ENCODE measurements at regions not wholly inside any gene's neighbourhood (a gene's known extent, or its start where the extent isn't known, plus 50 kb on each side); places are given as distances from the start of the nearest gene placed in this dataset.

GRCh38 chr1:201612645-201613044, 73.7 kb downstream of the NAV1 start:
- no peak for DNase-seq

- DNase-seq = peak; percentile 41
These were observed 75.5 kb downstream of the NAV1 start for GRCh38 chr1:201614262-201615015.

GRCh38 chr1:201617157-201617556, 78.2 kb downstream of the NAV1 start:
- DNase-seq = no peak

- DNase-seq = no peak
These were observed 79.5 kb downstream of the NAV1 start for GRCh38 chr1:201618389-201618788.

GRCh38 chr1:201618905-201619304, 80.0 kb downstream of the NAV1 start:
- no peak for DNase-seq

- DNase-seq = peak; percentile 32
These were observed 80.6 kb downstream of the NAV1 start for GRCh38 chr1:201619513-201619912.

GRCh38 chr1:201622353-201622752, 83.4 kb downstream of the NAV1 start:
- DNase-seq = no peak

- DNase-seq = no peak
These were observed 83.9 kb downstream of the NAV1 start for GRCh38 chr1:201622824-201623223.

GRCh38 chr1:201624741-201625225, 85.9 kb downstream of the NAV1 start:
- no peak for DNase-seq

- peak; percentile 97 for DNase-seq
These were observed 86.4 kb downstream of the NAV1 start for GRCh38 chr1:201625226-201625761.

- no peak for DNase-seq
These were observed 86.9 kb downstream of the NAV1 start for GRCh38 chr1:201625851-201626251.

GRCh38 chr1:201626629-201627275, 87.8 kb downstream of the NAV1 start:
- DNase-seq = no peak

- DNase-seq = no peak
These were observed 89.6 kb downstream of the NAV1 start for GRCh38 chr1:201628490-201628889.

GRCh38 chr1:201630582-201630981, 91.7 kb downstream of the NAV1 start:
- DNase-seq = peak; percentile 60

- DNase-seq = no peak
These were observed 92.1 kb downstream of the NAV1 start for GRCh38 chr1:201631037-201631436.

GRCh38 chr1:201632364-201632952, 93.5 kb downstream of the NAV1 start:
- DNase-seq = no peak

- DNase-seq = no peak
These were observed 94.4 kb downstream of the NAV1 start for GRCh38 chr1:201633297-201633696.

- no peak for DNase-seq
These were observed 94.9 kb downstream of the NAV1 start for GRCh38 chr1:201633811-201634210.

GRCh38 chr1:201634261-201634660, 95.3 kb downstream of the NAV1 start:
- DNase-seq = no peak

- no peak for DNase-seq
These were observed 97.2 kb downstream of the NAV1 start for GRCh38 chr1:201636097-201636496.

- DNase-seq = peak; percentile 52
These were observed 97.6 kb downstream of the NAV1 start for GRCh38 chr1:201636510-201636971.

GRCh38 chr1:201637282-201638079, 98.6 kb downstream of the NAV1 start:
- no peak for DNase-seq

GRCh38 chr1:201639391-201639790, 100.5 kb downstream of the NAV1 start:
- no peak for DNase-seq
